IPS DF 4.7 (cell line): ENCODE measurements at regions not wholly inside any gene's neighbourhood (a gene's known extent, or its start where the extent isn't known, plus 50 kb on each side); places are given as distances from the start of the nearest gene placed in this dataset.
"Not testable (repeated sequence)": the region's sequence is repeated elsewhere in the genome, so short reads cannot be mapped to it uniquely, and the experiment has no call there.

Experiments
- DNase-seq: peaks from one replicate; pipeline ENCODE4 v3.0.0-alpha.2; 2013; ENCODE audit warnings: low spot score; ENCODE audit errors: extremely low read depth

GRCh38 chr4:181819946-181820345 lies 423.3 kb upstream of the TENM3 start:
- DNase-seq, result no peak

GRCh38 chr4:181820553-181820952 lies 422.6 kb upstream of the TENM3 start:
- no peak for DNase-seq

GRCh38 chr4:181821039-181822004 lies 421.9 kb upstream of the TENM3 start:
- DNase-seq, result no peak

- DNase-seq, result no peak
Measured at GRCh38 chr4:181822005-181822375, 421.2 kb upstream of the TENM3 start.

- DNase-seq, result no peak
Measured at GRCh38 chr4:181823183-181823582, 420.0 kb upstream of the TENM3 start.

- DNase-seq, result no peak
Measured at GRCh38 chr4:181823645-181824044, 419.6 kb upstream of the TENM3 start.

- DNase-seq, result no peak
Measured at GRCh38 chr4:181825564-181825963, 417.6 kb upstream of the TENM3 start.

- no peak for DNase-seq
Measured at GRCh38 chr4:181827246-181827645, 416.0 kb upstream of the TENM3 start.

GRCh38 chr4:181830404-181831035 lies 412.7 kb upstream of the TENM3 start:
- DNase-seq, result no peak

GRCh38 chr4:181834071-181834470 lies 409.1 kb upstream of the TENM3 start:
- no peak for DNase-seq

GRCh38 chr4:181835348-181835747 lies 407.9 kb upstream of the TENM3 start:
- no peak for DNase-seq

GRCh38 chr4:181838253-181838652 lies 404.9 kb upstream of the TENM3 start:
- DNase-seq, result no peak

GRCh38 chr4:181843797-181844196 lies 399.4 kb upstream of the TENM3 start:
- not testable (repeated sequence) for DNase-seq

GRCh38 chr4:181845617-181846016 lies 397.6 kb upstream of the TENM3 start:
- no peak for DNase-seq

GRCh38 chr4:181846934-181847333 lies 396.3 kb upstream of the TENM3 start:
- no peak for DNase-seq

GRCh38 chr4:181848357-181848756 lies 394.8 kb upstream of the TENM3 start:
- no peak for DNase-seq

GRCh38 chr4:181849472-181849871 lies 393.7 kb upstream of the TENM3 start:
- DNase-seq, result no peak

GRCh38 chr4:181853881-181854511 lies 389.2 kb upstream of the TENM3 start:
- DNase-seq, result no peak

- DNase-seq, result no peak
Measured at GRCh38 chr4:181855307-181855706, 387.9 kb upstream of the TENM3 start.

GRCh38 chr4:181857471-181857870 lies 385.7 kb upstream of the TENM3 start:
- DNase-seq, result not testable (repeated sequence)

- no peak for DNase-seq
Measured at GRCh38 chr4:181858741-181859140, 384.5 kb upstream of the TENM3 start.

- DNase-seq, result no peak
Measured at GRCh38 chr4:181859439-181859838, 383.8 kb upstream of the TENM3 start.
